NCI-H82 treated with DMSO at 0.1 percent for 48 hours (cell line): ENCODE measurements at regions not wholly inside any gene's neighbourhood (a gene's known extent, or its start where the extent isn't known, plus 50 kb on each side); places are given as distances from the start of the nearest gene placed in this dataset.

ENCODE experiments used
- DNase-seq: peaks from one replicate; lab custom pipeline; 2025; ENCODE audit not compliant: unreplicated experiment; lab: John Stamatoyannopoulos, UW

- no peak for DNase-seq
Measured at GRCh38 chr12:62130834-62131552, 129.2 kb upstream of the USP15 start.

GRCh38 chr12:62133440-62133839 lies 126.8 kb upstream of the USP15 start:
- DNase-seq: no peak

DNA sequence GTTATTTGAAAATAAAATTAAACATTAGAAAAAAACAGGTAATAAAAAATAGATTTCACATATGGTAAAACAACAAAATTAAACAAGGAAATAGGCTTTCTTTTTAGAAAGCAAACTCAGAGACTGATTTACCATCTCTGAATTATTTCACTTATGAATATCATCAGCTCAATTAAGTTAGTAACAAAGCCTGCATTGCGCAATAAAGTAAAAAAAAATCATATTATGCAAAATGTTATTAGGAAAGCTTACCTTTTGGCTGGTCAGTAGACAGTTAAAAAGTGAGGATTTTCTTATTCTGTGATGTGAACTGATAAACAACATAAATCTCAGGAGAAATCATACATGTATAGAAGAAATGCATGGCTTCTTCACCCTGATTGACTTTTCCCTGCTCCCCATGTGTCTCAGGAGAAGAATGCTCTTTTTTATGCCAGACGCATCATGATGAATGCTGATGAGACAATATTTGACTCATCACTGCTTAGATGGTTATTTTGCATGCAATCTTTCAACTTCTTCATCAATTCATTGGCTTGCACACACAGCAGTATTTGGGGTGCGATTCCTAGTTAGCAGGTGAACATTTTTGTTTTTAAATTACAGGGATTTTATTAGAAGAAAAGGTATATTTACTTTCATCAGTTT lies 124.5 kb upstream of the USP15 start:
- no peak for DNase-seq

- DNase-seq: no peak
Measured at GRCh38 chr12:62136496-62136895, 123.7 kb upstream of the USP15 start.

- DNase-seq: no peak
Measured at GRCh38 chr12:62138527-62138926, 121.7 kb upstream of the USP15 start.

- DNase-seq: no peak
Measured at GRCh38 chr12:62146318-62146717, 113.9 kb upstream of the USP15 start.

GRCh38 chr12:62158013-62158412 lies 102.2 kb upstream of the USP15 start:
- no peak for DNase-seq

GRCh38 chr12:62158461-62159360 lies 101.5 kb upstream of the USP15 start:
- no peak for DNase-seq

GRCh38 chr12:62162214-62162613 lies 98.0 kb upstream of the USP15 start:
- DNase-seq: no peak

- DNase-seq: no peak
Measured at GRCh38 chr12:62163368-62163767, 96.8 kb upstream of the USP15 start.

DNA sequence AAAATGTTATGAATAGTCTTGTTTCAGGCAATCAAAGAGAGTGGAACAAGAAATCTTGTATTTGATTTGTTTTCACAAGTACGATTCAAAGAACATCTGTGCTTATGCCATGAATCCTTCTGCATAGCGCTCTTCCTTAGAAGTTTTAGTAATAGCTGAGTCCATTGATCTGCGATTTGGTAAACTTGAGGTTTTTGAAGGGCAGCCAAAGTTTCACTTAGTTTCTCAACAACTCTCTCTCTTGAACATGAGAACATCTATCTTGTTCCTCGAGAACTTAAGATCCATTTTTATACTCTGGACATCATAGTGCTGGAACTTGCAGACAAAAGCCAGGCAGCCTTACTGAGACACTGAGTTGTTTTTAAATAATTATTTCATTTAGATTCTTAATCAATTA lies 96.2 kb upstream of the USP15 start:
- no peak for DNase-seq

GRCh38 chr12:62166525-62166924 lies 93.7 kb upstream of the USP15 start:
- DNase-seq: no peak

DNA sequence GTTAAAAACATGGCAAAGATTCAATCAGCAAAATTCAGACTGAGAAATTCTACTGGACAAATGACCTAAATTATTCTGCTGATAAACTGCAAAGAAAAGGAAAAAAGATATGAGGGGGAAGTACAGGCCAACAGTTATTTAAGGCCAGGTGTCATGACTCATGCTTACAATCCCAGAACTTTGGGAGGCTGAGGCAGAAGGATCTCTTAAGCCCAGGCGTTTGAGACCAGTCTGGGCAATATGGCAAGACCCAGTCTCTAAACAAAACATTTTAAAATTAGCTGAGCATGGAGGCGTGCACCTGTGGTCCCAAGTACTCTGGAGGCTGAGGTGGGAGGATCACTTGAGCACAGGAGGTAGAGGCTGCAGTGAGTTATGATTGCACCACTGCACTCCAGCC lies 91.8 kb upstream of the USP15 start:
- no peak for DNase-seq

GRCh38 chr12:62170241-62170640 lies 90.0 kb upstream of the USP15 start:
- no peak for DNase-seq

- DNase-seq: no peak
Measured at GRCh38 chr12:62190689-62191490, 69.3 kb upstream of the USP15 start.

GRCh38 chr12:62191491-62192179 lies 68.6 kb upstream of the USP15 start:
- no peak for DNase-seq

DNA sequence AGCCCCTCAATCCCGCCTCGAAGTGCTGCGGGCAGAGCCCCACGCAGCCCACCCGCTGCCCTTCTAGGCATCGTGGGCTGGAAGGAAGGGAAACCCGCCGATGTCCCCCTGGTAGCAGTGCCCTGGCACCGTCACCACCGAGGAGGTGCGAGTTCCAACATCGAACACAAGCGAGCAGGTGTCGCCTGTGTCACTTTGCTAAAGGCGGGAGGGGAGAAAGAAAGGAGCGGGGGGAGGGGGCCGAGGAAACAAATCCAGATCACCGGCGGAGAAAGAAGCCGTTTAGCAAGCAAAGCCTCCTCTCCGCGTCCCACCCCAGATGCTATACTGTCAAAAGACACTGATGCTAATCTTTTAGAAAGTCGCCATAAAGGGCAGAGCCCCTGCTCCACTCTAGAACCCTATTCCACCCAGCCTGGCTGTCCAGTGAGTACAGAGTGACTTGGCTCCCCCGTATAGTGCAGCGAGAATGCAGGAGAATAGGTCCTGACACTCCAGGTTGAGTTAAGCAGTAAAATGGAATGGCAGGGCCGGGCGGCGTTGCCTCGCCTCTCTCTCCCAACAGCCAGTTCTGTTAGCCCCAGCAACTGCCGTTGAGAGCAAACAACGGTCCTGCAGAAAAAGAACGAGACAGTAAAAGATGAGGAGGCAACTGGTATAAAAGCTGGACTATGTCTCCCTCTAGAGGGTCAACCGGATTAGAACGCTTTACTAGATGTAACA lies 67.9 kb upstream of the USP15 start:
- DNase-seq: peak; percentile 59

DNA sequence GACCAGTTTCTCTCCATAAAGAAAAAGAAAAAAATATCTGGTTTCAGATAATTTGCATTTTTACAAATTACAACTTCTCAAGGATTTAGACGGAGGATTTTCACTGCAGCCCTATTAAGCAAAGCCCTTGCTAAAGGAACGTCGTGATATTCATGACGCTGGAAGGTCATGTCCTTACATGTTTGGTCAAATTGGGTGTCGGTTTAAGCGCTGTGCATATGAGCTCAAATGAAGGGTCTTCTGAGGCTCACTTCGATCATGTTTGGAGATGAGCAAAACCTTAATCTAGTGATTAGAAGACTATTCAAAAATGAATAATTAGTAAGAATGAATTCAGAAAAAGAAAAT lies 67.3 kb upstream of the USP15 start:
- DNase-seq: no peak

DNA sequence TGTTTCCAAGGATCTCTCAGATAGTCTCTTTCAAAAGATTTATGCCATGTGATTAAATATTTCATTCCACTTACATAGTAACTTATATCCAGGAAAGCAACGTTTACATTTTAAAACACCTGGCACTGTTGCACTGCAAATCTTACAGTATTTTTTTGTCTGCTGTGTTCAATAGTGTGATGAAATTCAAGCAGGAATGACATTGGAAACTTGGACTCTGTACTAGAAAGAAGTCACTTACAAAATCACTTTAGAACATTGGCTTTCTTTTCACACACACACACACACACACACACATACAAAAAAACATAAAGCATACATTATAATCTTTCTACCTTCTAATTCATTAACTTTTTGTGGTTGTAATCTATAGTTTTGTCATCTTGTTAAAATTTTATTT lies 66.2 kb upstream of the USP15 start:
- DNase-seq: no peak

GRCh38 chr12:62194616-62195015 lies 65.6 kb upstream of the USP15 start:
- no peak for DNase-seq
